GM23248 (cell line): ENCODE measurements at regions not wholly inside any gene's neighbourhood (a gene's known extent, or its start where the extent isn't known, plus 50 kb on each side); places are given as distances from the start of the nearest gene placed in this dataset.

ENCODE experiments used
- DNase-seq: peaks from one replicate; pipeline ENCODE4 v3.0.0-alpha.2; 2015
- H2AFZ ChIP-seq: fragments of 200-600 bp; sonication (generic); 2 replicates; pipeline ENCODE4 v1.6.1; 2016; ENCODE audit warnings: antibody characterized with exemption
- H3F3A ChIP-seq: fragments of 200-600 bp; sonication (generic); 2 replicates; pipeline ENCODE4 v1.6.1; 2016; ENCODE audit warnings: mild to moderate bottlenecking, antibody characterized with exemption, mixed run types; ENCODE audit not compliant: insufficient read depth
- H3K27ac ChIP-seq: fragments of 200-600 bp; sonication (generic); 2 replicates; pipeline ENCODE4 v1.5.1; 2016; ENCODE audit warnings: mild to moderate bottlenecking
- H3K27me3 ChIP-seq: fragments of 200-600 bp; sonication (generic); replicated peaks from 2 replicates; pipeline ENCODE4 v1.6.1; 2016; ENCODE audit warnings: mild to moderate bottlenecking; ENCODE audit not compliant: insufficient read depth
- H3K36me3 ChIP-seq: fragments of 200-600 bp; sonication (generic); 2 replicates; pipeline ENCODE4 v1.6.1; 2016; ENCODE audit warnings: low read depth, mild to moderate bottlenecking
- H3K4me1 ChIP-seq: fragments of 200-600 bp; sonication (generic); 2 replicates; pipeline ENCODE4 v1.6.1; 2016; ENCODE audit warnings: mild to moderate bottlenecking; ENCODE audit not compliant: insufficient read depth
- H3K4me2 ChIP-seq: fragments of 200-600 bp; sonication (generic); one replicate; pipeline ENCODE4 v1.6.1; 2016; ENCODE audit warnings: mild to moderate bottlenecking; ENCODE audit not compliant: unreplicated experiment
- H3K4me3 ChIP-seq: fragments of 200-600 bp; sonication (generic); 2 replicates; pipeline ENCODE4 v1.5.1; 2016; ENCODE audit warnings: mild to moderate bottlenecking
- H3K79me2 ChIP-seq: fragments of 200-600 bp; sonication (generic); 2 replicates; pipeline ENCODE4 v1.6.1; 2016; ENCODE audit warnings: mild to moderate bottlenecking; ENCODE audit not compliant: insufficient read depth
- H3K9ac ChIP-seq: fragments of 200-600 bp; sonication (generic); 2 replicates; pipeline ENCODE4 v1.6.1; 2016; ENCODE audit warnings: mild to moderate bottlenecking
- H3K9me2 ChIP-seq: fragments of 200-600 bp; sonication (generic); 2 replicates; pipeline ENCODE4 v1.6.1; 2016; ENCODE audit warnings: mixed run types, mild to moderate bottlenecking, moderate library complexity; ENCODE audit not compliant: insufficient read depth
- H3K9me3 ChIP-seq: fragments of 200-600 bp; sonication (generic); one replicate; pipeline ENCODE4 v1.6.1; 2017; ENCODE audit warnings: low read depth
- H4K20me1 ChIP-seq: fragments of 200-600 bp; sonication (generic); 2 replicates; pipeline ENCODE4 v1.6.0; 2016; ENCODE audit not compliant: insufficient read depth
- EZH2 ChIP-seq: fragments of 200-600 bp; sonication (generic); IDR thresholded peaks from 2 replicates; pipeline ENCODE4 v1.6.1; 2018; ENCODE audit warnings: antibody characterized with exemption, mild to moderate bottlenecking; ENCODE audit not compliant: insufficient read depth, poor library complexity, severe bottlenecking
- EZH2phosphoT487 ChIP-seq: fragments of 200-600 bp; sonication (generic); IDR thresholded peaks from 2 replicates; pipeline ENCODE4 v1.6.1; 2018; ENCODE audit warnings: antibody characterized with exemption, moderate library complexity, mild to moderate bottlenecking, low read depth; ENCODE audit not compliant: insufficient read depth
- WGBS, 2 experiments: methylation state at CpG; one replicate each; pipeline ENCODE4 v1.1.6; 2015 to 2017; ENCODE audit warnings: low lambda C conversion rate in 2 of 2, low coverage in 1 of 2; ENCODE audit errors: missing lambda C conversion rate in 2 of 2; 5-methylcytosine and 5-hydroxymethylcytosine counted together
- in situ Hi-C: fragments of 300-500 bp; cut with MboI; formaldehyde crosslinking; loops from 2 replicates; pipeline ENCODE4 v1.15.0; 2020

DNA sequence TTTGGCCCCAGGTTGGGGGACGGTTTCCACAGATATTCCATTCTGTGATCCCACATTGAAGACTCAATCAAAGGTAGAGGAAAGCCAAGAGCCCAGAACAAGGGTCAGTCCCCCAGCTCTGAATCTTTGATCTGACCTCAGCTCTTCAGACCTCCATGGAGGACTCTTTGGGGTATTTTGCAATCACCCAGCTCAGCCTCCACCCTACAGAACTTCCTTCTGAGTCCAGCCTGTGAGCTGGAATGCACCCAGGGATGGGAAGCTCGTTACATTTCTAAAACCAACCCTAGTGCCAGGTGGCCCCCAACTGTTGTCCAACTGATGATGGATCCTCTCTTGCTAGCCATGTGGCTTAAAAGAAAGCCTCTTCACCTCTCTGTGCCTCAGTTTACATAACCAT is 335.3 kb downstream of the MN1 start:
- WGBS, 2 experiments = 78 to 90% methylated on average over 2 of the region's 2 CpGs
- no peak overlapping the region for H3K4me3 ChIP-seq
- no peaks in the 10 kb centered on the region for H3K9me2 ChIP-seq
- DNase-seq = peak; percentile 39
- H3K27ac ChIP-seq = no peak overlapping the region
- no peak overlapping the region for H3K4me2 ChIP-seq
- H3K36me3 ChIP-seq = no peaks in the 10 kb centered on the region
- peaks cover 8% of the 10 kb centered on the region for H3F3A ChIP-seq
- in situ Hi-C loops = no loop called here
- no peaks in the 10 kb centered on the region for H3K27me3 ChIP-seq
- no peaks in the 10 kb centered on the region for H4K20me1 ChIP-seq
- no peak for TF ChIP-seq EZH2
- H3K79me2 ChIP-seq = no peaks in the 10 kb centered on the region
- no peak overlapping the region for H2AFZ ChIP-seq
- H3K9ac ChIP-seq = no peak overlapping the region
- H3K9me3 ChIP-seq = no peaks in the 10 kb centered on the region
- H3K4me1 ChIP-seq = peaks cover 22% of the 10 kb centered on the region

- Histone ChIP-seq H3F3A (peaks cover 2% of the 10 kb centered on the region; the same call in 1 of the 2 replicates), H2AFZ (no peak overlapping the region), H3K27ac (no peak overlapping the region), H3K4me3 (no peak overlapping the region), H3K9me2 (no peaks in the 10 kb centered on the region), H3K4me2 (no peak overlapping the region), H3K9me3 (no peaks in the 10 kb centered on the region), H3K4me1 (peaks cover 16% of the 10 kb centered on the region), H3K79me2 (no peaks in the 10 kb centered on the region), H3K9ac (no peak overlapping the region), H4K20me1 (no peaks in the 10 kb centered on the region), H3K27me3 (no peaks in the 10 kb centered on the region), H3K36me3 (no peaks in the 10 kb centered on the region)
- no peak for TF ChIP-seq EZH2
- no peak for TF ChIP-seq EZH2phosphoT487
- 54 to 56% methylated on average over 7 of the region's 7 CpGs for WGBS, 2 experiments
- no peak for DNase-seq
- in situ Hi-C loops = no loop called here
These were observed 334.6 kb downstream of the MN1 start for GRCh38 chr22:27466778-27467438.

- H3K9me3 ChIP-seq = no peaks in the 10 kb centered on the region
- no peaks in the 10 kb centered on the region for H3K27me3 ChIP-seq
- H3K36me3 ChIP-seq = no peaks in the 10 kb centered on the region
- H3F3A ChIP-seq = no peaks in the 10 kb centered on the region
- DNase-seq = no peak
- peaks cover 8% of the 10 kb centered on the region for H3K4me1 ChIP-seq
- TF ChIP-seq EZH2phosphoT487 (no peak), EZH2 (no peak)
- no peak overlapping the region for H3K4me3 ChIP-seq
- no peak overlapping the region for H2AFZ ChIP-seq
- no peak overlapping the region for H3K4me2 ChIP-seq
- no peaks in the 10 kb centered on the region for H4K20me1 ChIP-seq
- H3K79me2 ChIP-seq = no peaks in the 10 kb centered on the region
- WGBS, 2 experiments = 60 to 62% methylated on average over 10 of the region's 10 CpGs
- in situ Hi-C loops = no loop called here
- no peaks in the 10 kb centered on the region for H3K9me2 ChIP-seq
- no peak overlapping the region for H3K27ac ChIP-seq
- H3K9ac ChIP-seq = no peak overlapping the region
These were observed 333.8 kb downstream of the MN1 start for GRCh38 chr22:27467711-27468110.

DNA sequence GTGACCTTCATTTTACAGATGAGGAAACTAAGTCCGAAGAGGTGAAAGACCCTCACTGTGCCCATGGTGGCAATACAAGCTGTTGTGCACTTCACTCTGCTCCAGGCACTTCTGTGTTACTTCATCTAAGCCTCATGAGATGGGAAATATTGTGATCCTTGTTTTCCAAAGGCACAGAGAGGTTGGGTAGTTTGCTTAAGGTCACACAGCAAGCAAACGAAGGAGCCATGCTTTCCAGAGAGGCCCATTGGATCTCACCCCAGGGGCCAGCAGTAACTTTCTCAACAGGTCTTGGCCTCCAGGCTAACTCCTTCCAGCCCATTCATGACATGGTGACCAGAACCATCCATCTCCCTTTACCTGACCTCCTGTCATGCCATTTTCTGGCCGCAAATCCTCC is 332.8 kb downstream of the MN1 start:
- H3K36me3 ChIP-seq = no peaks in the 10 kb centered on the region
- peaks cover 1% of the 10 kb centered on the region; the same call in 1 of the 2 replicates for H3K4me1 ChIP-seq
- H3K27me3 ChIP-seq = no peaks in the 10 kb centered on the region
- in situ Hi-C loops = no loop called here
- H3F3A ChIP-seq = no peaks in the 10 kb centered on the region
- H4K20me1 ChIP-seq = no peaks in the 10 kb centered on the region
- TF ChIP-seq EZH2phosphoT487 = no peak
- no peak for TF ChIP-seq EZH2
- no peak overlapping the region for H2AFZ ChIP-seq
- DNase-seq = no peak
- H3K9ac ChIP-seq = no peak overlapping the region
- no peaks in the 10 kb centered on the region for H3K9me2 ChIP-seq
- H3K4me2 ChIP-seq = no peak overlapping the region
- no peak overlapping the region for H3K4me3 ChIP-seq
- WGBS, 2 experiments = 92 to 97% methylated on average over 3 of the region's 3 CpGs
- no peaks in the 10 kb centered on the region for H3K79me2 ChIP-seq
- H3K27ac ChIP-seq = no peak overlapping the region
- no peaks in the 10 kb centered on the region for H3K9me3 ChIP-seq
